ENCODE measurements at regions not wholly inside any gene's neighbourhood (a gene's known extent, or its start where the extent isn't known, plus 50 kb on each side); places are given as distances from the start of the nearest gene placed in this dataset.

GRCh38 chr12:58459191-58459590 lies 461.1 kb downstream of the LRIG3 start:
- Histone ChIP-seq H3K27me3 (ENCODE audit: control insufficient read depth in 3 of 3, insufficient read depth in 3 of 3, low read length in 2 of 3) (no peaks in the 10 kb centered on the region), H3K27ac (ENCODE audit: low read depth in 1 of 2, low read length in 1 of 2) (no peak overlapping the region), H3K4me3 (no peak overlapping the region), H3K9ac (ENCODE audit: insufficient read depth in 1 of 2, low read length in 2 of 2) (no peak overlapping the region), H3K36me3 (ENCODE audit: control insufficient read depth in 4 of 4, insufficient read depth in 4 of 4, low read length in 4 of 4) (no peaks in the 10 kb centered on the region), H3K4me1 (ENCODE audit: control insufficient read depth in 5 of 5, insufficient read depth in 5 of 5, low read length in 5 of 5) (no peaks in the 10 kb centered on the region), H3K9me3 (ENCODE audit: control insufficient read depth in 4 of 4, insufficient read depth in 3 of 4, low read length in 3 of 4) (no peaks in the 10 kb centered on the region)
- no peak for TF ChIP-seq CTCF (IDR thresholded peaks at IDR 0.05; ENCODE audit: control extremely low read depth, extremely low read depth)
- ATAC-seq (ENCODE audit: insufficient read depth, low FRiP score) (no peak), DNase-seq (peak in 1 of 3 donors; percentile 22)

- WGBS, 2 donors = 76 to 87% methylated on average over 3 of the region's 3 CpGs
- no peaks in the 10 kb centered on the region for H3K27me3 ChIP-seq (ENCODE audit: control insufficient read depth in 3 of 3, insufficient read depth in 3 of 3, low read length in 2 of 3)
- no peaks in the 10 kb centered on the region for H3K4me1 ChIP-seq (ENCODE audit: control insufficient read depth in 5 of 5, insufficient read depth in 5 of 5, low read length in 5 of 5)
- no peak overlapping the region for H3K4me3 ChIP-seq
- no peak overlapping the region for H3K27ac ChIP-seq (ENCODE audit: low read depth in 1 of 2, low read length in 1 of 2)
- H3K9ac ChIP-seq (ENCODE audit: insufficient read depth in 1 of 2, low read length in 2 of 2) = no peak overlapping the region
- H3K36me3 ChIP-seq (ENCODE audit: control insufficient read depth in 4 of 4, insufficient read depth in 4 of 4, low read length in 4 of 4) = no peaks in the 10 kb centered on the region
- peaks cover 0 to 7% (median 0%) of the 10 kb centered on the region in 4 donors for H3K9me3 ChIP-seq (ENCODE audit: control insufficient read depth in 4 of 4, insufficient read depth in 3 of 4, low read length in 3 of 4)
- TF ChIP-seq CTCF (IDR thresholded peaks at IDR 0.05; ENCODE audit: control extremely low read depth, extremely low read depth) = no peak
- no peak for DNase-seq
- no peak for ATAC-seq (ENCODE audit: insufficient read depth, low FRiP score)
Measured at GRCh38 chr12:58463051-58463450, 457.3 kb downstream of the LRIG3 start.

- TF ChIP-seq CTCF (IDR thresholded peaks at IDR 0.05; ENCODE audit: control extremely low read depth, extremely low read depth) = no peak
- no peak for DNase-seq
- no peak overlapping the region for H3K4me3 ChIP-seq
- no peaks in the 10 kb centered on the region for H3K4me1 ChIP-seq (ENCODE audit: control insufficient read depth in 5 of 5, insufficient read depth in 5 of 5, low read length in 5 of 5)
- H3K9me3 ChIP-seq (ENCODE audit: control insufficient read depth in 4 of 4, insufficient read depth in 3 of 4, low read length in 3 of 4) = peaks cover 0 to 7% (median 0%) of the 10 kb centered on the region in 4 donors
- ATAC-seq (ENCODE audit: insufficient read depth, low FRiP score) = no peak
- 84 to 94% methylated on average over 2 of the region's 2 CpGs for WGBS, 2 donors
- no peak overlapping the region for H3K9ac ChIP-seq (ENCODE audit: insufficient read depth in 1 of 2, low read length in 2 of 2)
- H3K27me3 ChIP-seq (ENCODE audit: control insufficient read depth in 3 of 3, insufficient read depth in 3 of 3, low read length in 2 of 3) = no peaks in the 10 kb centered on the region
- no peaks in the 10 kb centered on the region for H3K36me3 ChIP-seq (ENCODE audit: control insufficient read depth in 4 of 4, insufficient read depth in 4 of 4, low read length in 4 of 4)
- no peak overlapping the region for H3K27ac ChIP-seq (ENCODE audit: low read depth in 1 of 2, low read length in 1 of 2)
Measured at GRCh38 chr12:58465418-58465817, 454.9 kb downstream of the LRIG3 start.

GRCh38 chr12:58470266-58471010 lies 449.9 kb downstream of the LRIG3 start:
- peaks cover 0 to 7% (median 0%) of the 10 kb centered on the region in 4 donors for H3K9me3 ChIP-seq (ENCODE audit: control insufficient read depth in 4 of 4, insufficient read depth in 3 of 4, low read length in 3 of 4)
- H3K27me3 ChIP-seq (ENCODE audit: control insufficient read depth in 3 of 3, insufficient read depth in 3 of 3, low read length in 2 of 3) = no peaks in the 10 kb centered on the region
- DNase-seq = no peak
- ATAC-seq (ENCODE audit: insufficient read depth, low FRiP score) = no peak
- no peak overlapping the region for H3K27ac ChIP-seq (ENCODE audit: low read depth in 1 of 2, low read length in 1 of 2)
- no peak overlapping the region for H3K4me3 ChIP-seq
- 44 to 63% methylated on average over 1 of the region's 1 CpG for WGBS, 2 donors
- no peaks in the 10 kb centered on the region for H3K36me3 ChIP-seq (ENCODE audit: control insufficient read depth in 4 of 4, insufficient read depth in 4 of 4, low read length in 4 of 4)
- no peaks in the 10 kb centered on the region for H3K4me1 ChIP-seq (ENCODE audit: control insufficient read depth in 5 of 5, insufficient read depth in 5 of 5, low read length in 5 of 5)
- H3K9ac ChIP-seq (ENCODE audit: insufficient read depth in 1 of 2, low read length in 2 of 2) = no peak overlapping the region
- TF ChIP-seq CTCF (IDR thresholded peaks at IDR 0.05; ENCODE audit: control extremely low read depth, extremely low read depth) = no peak

Data from lung (tissue), 11 donors.